ENCODE measurements at regions not wholly inside any gene's neighbourhood (a gene's known extent, or its start where the extent isn't known, plus 50 kb on each side); places are given as distances from the start of the nearest gene placed in this dataset.

DNA sequence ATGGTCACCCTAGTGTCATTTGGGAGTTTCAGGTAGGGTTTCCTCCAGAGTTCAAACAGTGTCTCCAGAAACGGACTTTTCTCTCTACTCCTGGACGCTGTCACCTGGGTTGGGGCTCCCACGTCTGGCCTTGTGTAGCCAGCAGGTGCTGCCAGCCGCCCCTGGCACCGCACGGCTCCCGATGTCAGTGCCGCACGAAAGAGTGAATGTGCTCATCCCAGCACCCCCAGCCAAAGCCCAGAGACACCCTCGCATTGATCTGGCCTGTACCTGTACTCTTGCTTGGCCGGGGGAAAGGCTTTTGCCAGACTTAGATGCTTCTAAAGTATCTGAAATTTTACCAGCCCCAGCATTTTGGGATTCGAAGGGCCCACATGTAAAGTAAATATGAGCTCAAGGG lies 351.9 kb downstream of the C16orf95 start:
- TF ChIP-seq GATA2 (IDR thresholded peaks at IDR 0.05; ENCODE audit: low read depth, low read length) (no peak), GATA3 (IDR thresholded peaks at IDR 0.05; ENCODE audit: low read depth, low read length) (no peak)
